ENCODE measurements at regions not wholly inside any gene's neighbourhood (a gene's known extent, or its start where the extent isn't known, plus 50 kb on each side); places are given as distances from the start of the nearest gene placed in this dataset.

GRCh38 chr9:99300603-99301002 lies 78.5 kb downstream of the SEC61B start:
- H3K4me3 ChIP-seq (ENCODE audit: low read depth, low read length), result no peak overlapping the region
- H3K27ac ChIP-seq (ENCODE audit: low read depth, low read length), result no peak overlapping the region
- H2AFZ ChIP-seq (ENCODE audit: low read length, unreplicated experiment), result no peak overlapping the region
- H3K79me2 ChIP-seq (ENCODE audit: control insufficient read depth, insufficient read depth, low read length, unreplicated experiment), result no peaks in the 10 kb centered on the region
- H3K36me3 ChIP-seq (ENCODE audit: insufficient read depth, low read length), result no peaks in the 10 kb centered on the region
- H3K4me1 ChIP-seq (ENCODE audit: control insufficient read depth, insufficient read depth, low read length, unreplicated experiment), result peaks cover 10% of the 10 kb centered on the region
- H3K27me3 ChIP-seq (ENCODE audit: insufficient read depth, low read length), result no peaks in the 10 kb centered on the region

GRCh38 chr9:99303177-99303576 lies 81.1 kb downstream of the SEC61B start:
- no peak overlapping the region for H2AFZ ChIP-seq (ENCODE audit: low read length, unreplicated experiment)
- no peaks in the 10 kb centered on the region for H3K36me3 ChIP-seq (ENCODE audit: insufficient read depth, low read length)
- H3K27me3 ChIP-seq (ENCODE audit: insufficient read depth, low read length), result peaks cover 3% of the 10 kb centered on the region; the same call in 1 of the 2 replicates
- no peaks in the 10 kb centered on the region for H3K79me2 ChIP-seq (ENCODE audit: control insufficient read depth, insufficient read depth, low read length, unreplicated experiment)
- peaks cover 10% of the 10 kb centered on the region for H3K4me1 ChIP-seq (ENCODE audit: control insufficient read depth, insufficient read depth, low read length, unreplicated experiment)
- no peak overlapping the region for H3K4me3 ChIP-seq (ENCODE audit: low read depth, low read length)
- H3K27ac ChIP-seq (ENCODE audit: low read depth, low read length), result no peak overlapping the region

- no peak overlapping the region for H2AFZ ChIP-seq (ENCODE audit: low read length, unreplicated experiment)
- peaks cover 11% of the 10 kb centered on the region; the same call in 1 of the 2 replicates for H3K27me3 ChIP-seq (ENCODE audit: insufficient read depth, low read length)
- H3K4me3 ChIP-seq (ENCODE audit: low read depth, low read length), result no peak overlapping the region
These were observed 83.0 kb downstream of the SEC61B start for GRCh38 chr9:99305124-99305523.

GRCh38 chr9:99305820-99306811 lies 84.0 kb downstream of the SEC61B start:
- H3K27ac ChIP-seq (ENCODE audit: low read depth, low read length), result no peak overlapping the region
- no peaks in the 10 kb centered on the region for H3K4me1 ChIP-seq (ENCODE audit: control insufficient read depth, insufficient read depth, low read length, unreplicated experiment)
- no peak overlapping the region for H2AFZ ChIP-seq (ENCODE audit: low read length, unreplicated experiment)
- H3K36me3 ChIP-seq (ENCODE audit: insufficient read depth, low read length), result no peaks in the 10 kb centered on the region
- no peak overlapping the region for H3K4me3 ChIP-seq (ENCODE audit: low read depth, low read length)
- peaks cover 11% of the 10 kb centered on the region; the same call in 1 of the 2 replicates for H3K27me3 ChIP-seq (ENCODE audit: insufficient read depth, low read length)
- no peaks in the 10 kb centered on the region for H3K79me2 ChIP-seq (ENCODE audit: control insufficient read depth, insufficient read depth, low read length, unreplicated experiment)

More at GRCh38 chr9:99305124-99305523, 83.0 kb downstream of the SEC61B start:
- H3K4me1 ChIP-seq (ENCODE audit: control insufficient read depth, insufficient read depth, low read length, unreplicated experiment), result no peaks in the 10 kb centered on the region
- H3K36me3 ChIP-seq (ENCODE audit: insufficient read depth, low read length), result no peaks in the 10 kb centered on the region
- H3K27ac ChIP-seq (ENCODE audit: low read depth, low read length), result no peak overlapping the region
- H3K79me2 ChIP-seq (ENCODE audit: control insufficient read depth, insufficient read depth, low read length, unreplicated experiment), result no peaks in the 10 kb centered on the region

GRCh38 chr9:99307851-99308250 lies 85.8 kb downstream of the SEC61B start:
- no peak overlapping the region for H3K27ac ChIP-seq (ENCODE audit: low read depth, low read length)
- H3K27me3 ChIP-seq (ENCODE audit: insufficient read depth, low read length), result peaks cover 11% of the 10 kb centered on the region; the same call in 1 of the 2 replicates
- H3K4me1 ChIP-seq (ENCODE audit: control insufficient read depth, insufficient read depth, low read length, unreplicated experiment), result no peaks in the 10 kb centered on the region
- no peaks in the 10 kb centered on the region for H3K36me3 ChIP-seq (ENCODE audit: insufficient read depth, low read length)
- no peaks in the 10 kb centered on the region for H3K79me2 ChIP-seq (ENCODE audit: control insufficient read depth, insufficient read depth, low read length, unreplicated experiment)
- H3K4me3 ChIP-seq (ENCODE audit: low read depth, low read length), result no peak overlapping the region
- no peak overlapping the region for H2AFZ ChIP-seq (ENCODE audit: low read length, unreplicated experiment)

- H3K36me3 ChIP-seq (ENCODE audit: insufficient read depth, low read length), result no peaks in the 10 kb centered on the region
- no peaks in the 10 kb centered on the region for H3K4me1 ChIP-seq (ENCODE audit: control insufficient read depth, insufficient read depth, low read length, unreplicated experiment)
- peaks cover 11% of the 10 kb centered on the region; the same call in 1 of the 2 replicates for H3K27me3 ChIP-seq (ENCODE audit: insufficient read depth, low read length)
- no peak overlapping the region for H3K4me3 ChIP-seq (ENCODE audit: low read depth, low read length)
- H2AFZ ChIP-seq (ENCODE audit: low read length, unreplicated experiment), result no peak overlapping the region
- no peak overlapping the region for H3K27ac ChIP-seq (ENCODE audit: low read depth, low read length)
- no peaks in the 10 kb centered on the region for H3K79me2 ChIP-seq (ENCODE audit: control insufficient read depth, insufficient read depth, low read length, unreplicated experiment)
These were observed 87.3 kb downstream of the SEC61B start for GRCh38 chr9:99309141-99309939.

GRCh38 chr9:99312736-99313135 lies 90.7 kb downstream of the SEC61B start:
- Histone ChIP-seq H3K79me2 (ENCODE audit: control insufficient read depth, insufficient read depth, low read length, unreplicated experiment) (no peaks in the 10 kb centered on the region), H3K27ac (ENCODE audit: low read depth, low read length) (no peak overlapping the region), H3K4me1 (ENCODE audit: control insufficient read depth, insufficient read depth, low read length, unreplicated experiment) (no peaks in the 10 kb centered on the region), H2AFZ (ENCODE audit: low read length, unreplicated experiment) (no peak overlapping the region), H3K36me3 (ENCODE audit: insufficient read depth, low read length) (no peaks in the 10 kb centered on the region), H3K27me3 (ENCODE audit: insufficient read depth, low read length) (peaks cover 25% of the 10 kb centered on the region), H3K4me3 (ENCODE audit: low read depth, low read length) (no peak overlapping the region)

GRCh38 chr9:99319048-99319447 lies 97.0 kb downstream of the SEC61B start:
- H2AFZ ChIP-seq (ENCODE audit: low read length, unreplicated experiment), result no peak overlapping the region
- H3K27me3 ChIP-seq (ENCODE audit: insufficient read depth, low read length), result peaks cover 57% of the 10 kb centered on the region
- H3K36me3 ChIP-seq (ENCODE audit: insufficient read depth, low read length), result no peaks in the 10 kb centered on the region
- H3K4me1 ChIP-seq (ENCODE audit: control insufficient read depth, insufficient read depth, low read length, unreplicated experiment), result no peaks in the 10 kb centered on the region
- no peak overlapping the region for H3K4me3 ChIP-seq (ENCODE audit: low read depth, low read length)
- H3K79me2 ChIP-seq (ENCODE audit: control insufficient read depth, insufficient read depth, low read length, unreplicated experiment), result no peaks in the 10 kb centered on the region
- no peak overlapping the region for H3K27ac ChIP-seq (ENCODE audit: low read depth, low read length)

- Histone ChIP-seq H3K79me2 (ENCODE audit: control insufficient read depth, insufficient read depth, low read length, unreplicated experiment) (no peaks in the 10 kb centered on the region), H3K4me1 (ENCODE audit: control insufficient read depth, insufficient read depth, low read length, unreplicated experiment) (no peaks in the 10 kb centered on the region), H3K27me3 (ENCODE audit: insufficient read depth, low read length) (peaks cover 52% of the 10 kb centered on the region), H3K4me3 (ENCODE audit: low read depth, low read length) (no peak overlapping the region), H3K36me3 (ENCODE audit: insufficient read depth, low read length) (no peaks in the 10 kb centered on the region), H2AFZ (ENCODE audit: low read length, unreplicated experiment) (no peak overlapping the region), H3K27ac (ENCODE audit: low read depth, low read length) (no peak overlapping the region)
These were observed 100.2 kb downstream of the SEC61B start for GRCh38 chr9:99322299-99322698.

- H3K79me2 ChIP-seq (ENCODE audit: control insufficient read depth, insufficient read depth, low read length, unreplicated experiment), result no peaks in the 10 kb centered on the region
- H3K4me1 ChIP-seq (ENCODE audit: control insufficient read depth, insufficient read depth, low read length, unreplicated experiment), result no peaks in the 10 kb centered on the region
- no peak overlapping the region for H3K4me3 ChIP-seq (ENCODE audit: low read depth, low read length)
- H2AFZ ChIP-seq (ENCODE audit: low read length, unreplicated experiment), result no peak overlapping the region
- no peaks in the 10 kb centered on the region for H3K36me3 ChIP-seq (ENCODE audit: insufficient read depth, low read length)
- peaks cover 32% of the 10 kb centered on the region for H3K27me3 ChIP-seq (ENCODE audit: insufficient read depth, low read length)
- no peak overlapping the region for H3K27ac ChIP-seq (ENCODE audit: low read depth, low read length)
These were observed 104.2 kb downstream of the SEC61B start for GRCh38 chr9:99326112-99326916.
